ENCODE measurements at regions not wholly inside any gene's neighbourhood (a gene's known extent, or its start where the extent isn't known, plus 50 kb on each side); places are given as distances from the start of the nearest gene placed in this dataset.

- peaks cover 4% of the 10 kb centered on the region for H3F3A ChIP-seq (replicated peaks; ENCODE audit: insufficient read depth)
- H4K20me1 ChIP-seq (ENCODE audit: insufficient read depth) = no peaks in the 10 kb centered on the region
- ChIA-PET CTCF (interaction anchor here (0.7 kb wide), 1 partner anchor 350 kb away, joined by 4 read pairs; no protein-coding TSS in a partner anchor), POLR2A (no interaction called here)
- no peaks in the 10 kb centered on the region for H3K9me3 ChIP-seq
- no peak overlapping the region for H2AFZ ChIP-seq (ENCODE audit: low read depth)
- no peaks in the 10 kb centered on the region for H3K79me2 ChIP-seq (ENCODE audit: insufficient read depth)
- peak overlapping the region in 1 of 2 experiments; percentile 74; a peak in 1 of 4 replicates for H3K27ac ChIP-seq (ENCODE audit: low read depth in 2 of 2, low read length in 1 of 2)
- H3K4me3 ChIP-seq (ENCODE audit: low read depth in 2 of 2, low read length in 1 of 2) = no peak overlapping the region
- peak overlapping the region; percentile 83; the same call in 1 of the 2 replicates for H3K4me2 ChIP-seq
- no peaks in the 10 kb centered on the region for H3K36me3 ChIP-seq (replicated peaks in 1 of 2; ENCODE audit: control insufficient read depth in 1 of 2, insufficient read depth in 2 of 2, low read length in 1 of 2)
- H3K4me1 ChIP-seq (ENCODE audit: control insufficient read depth in 1 of 2, insufficient read depth in 2 of 2, low read depth in 1 of 2, low read length in 1 of 2) = peaks cover 0 to 15% of the 10 kb centered on the region in 2 experiments; a peak in 3 of 4 replicates
- H3K9me2 ChIP-seq = no peaks in the 10 kb centered on the region
- TF ChIP-seq GATA2 (CRISPR knock-in tag; IDR thresholded peaks at IDR 0.05) (no peak), POLR2AphosphoS5 (IDR thresholded peaks at IDR 0.05; ENCODE audit: low read depth, low read length) (no peak), JUND (IDR thresholded peaks at IDR 0.05) (no peak), NFIC (IDR thresholded peaks at IDR 0.05; ENCODE audit: borderline replicate concordance) (no peak), CHD2 (IDR thresholded peaks at IDR 0.05; ENCODE audit: low read length, partially characterized antibody) (no peak), MXI1 (IDR thresholded peaks at IDR 0.05; ENCODE audit: low read depth, low read length) (no peak), RXRA (IDR thresholded peaks at IDR 0.05; ENCODE audit: borderline replicate concordance, low read depth) (no peak), NRF1 (IDR thresholded peaks at IDR 0.05; ENCODE audit: low read depth, low read length) (no peak), TAF1 (IDR thresholded peaks at IDR 0.05; ENCODE audit: borderline replicate concordance, low read depth, low read length) (no peak), FOXJ3 (CRISPR knock-in tag; IDR thresholded peaks at IDR 0.05) (no peak)
- TF ChIP-seq, protein P1, sequence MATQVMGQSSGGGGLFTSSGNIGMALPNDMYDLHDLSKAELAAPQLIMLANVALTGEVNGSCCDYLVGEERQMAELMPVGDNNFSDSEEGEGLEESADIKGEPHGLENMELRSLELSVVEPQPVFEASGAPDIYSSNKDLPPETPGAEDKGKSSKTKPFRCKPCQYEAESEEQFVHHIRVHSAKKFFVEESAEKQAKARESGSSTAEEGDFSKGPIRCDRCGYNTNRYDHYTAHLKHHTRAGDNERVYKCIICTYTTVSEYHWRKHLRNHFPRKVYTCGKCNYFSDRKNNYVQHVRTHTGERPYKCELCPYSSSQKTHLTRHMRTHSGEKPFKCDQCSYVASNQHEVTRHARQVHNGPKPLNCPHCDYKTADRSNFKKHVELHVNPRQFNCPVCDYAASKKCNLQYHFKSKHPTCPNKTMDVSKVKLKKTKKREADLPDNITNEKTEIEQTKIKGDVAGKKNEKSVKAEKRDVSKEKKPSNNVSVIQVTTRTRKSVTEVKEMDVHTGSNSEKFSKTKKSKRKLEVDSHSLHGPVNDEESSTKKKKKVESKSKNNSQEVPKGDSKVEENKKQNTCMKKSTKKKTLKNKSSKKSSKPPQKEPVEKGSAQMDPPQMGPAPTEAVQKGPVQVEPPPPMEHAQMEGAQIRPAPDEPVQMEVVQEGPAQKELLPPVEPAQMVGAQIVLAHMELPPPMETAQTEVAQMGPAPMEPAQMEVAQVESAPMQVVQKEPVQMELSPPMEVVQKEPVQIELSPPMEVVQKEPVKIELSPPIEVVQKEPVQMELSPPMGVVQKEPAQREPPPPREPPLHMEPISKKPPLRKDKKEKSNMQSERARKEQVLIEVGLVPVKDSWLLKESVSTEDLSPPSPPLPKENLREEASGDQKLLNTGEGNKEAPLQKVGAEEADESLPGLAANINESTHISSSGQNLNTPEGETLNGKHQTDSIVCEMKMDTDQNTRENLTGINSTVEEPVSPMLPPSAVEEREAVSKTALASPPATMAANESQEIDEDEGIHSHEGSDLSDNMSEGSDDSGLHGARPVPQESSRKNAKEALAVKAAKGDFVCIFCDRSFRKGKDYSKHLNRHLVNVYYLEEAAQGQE (IDR thresholded peaks at IDR 0.05; ENCODE audit: low read depth, low read length) = no peak
- DNase-seq = no peak
- no peaks in the 10 kb centered on the region for H3K27me3 ChIP-seq (ENCODE audit: insufficient read depth)
- H3K9ac ChIP-seq = no peak overlapping the region; the same call in 1 of the 2 replicates
Observed at GRCh38 chr15:68484220-68484619, 52.3 kb upstream of the ITGA11 start.

- peaks cover 0 to 15% of the 10 kb centered on the region in 2 experiments; a peak in 3 of 4 replicates for H3K4me1 ChIP-seq (ENCODE audit: control insufficient read depth in 1 of 2, insufficient read depth in 2 of 2, low read depth in 1 of 2, low read length in 1 of 2)
- H3K9me3 ChIP-seq = no peaks in the 10 kb centered on the region
- no peaks in the 10 kb centered on the region for H3K27me3 ChIP-seq (ENCODE audit: insufficient read depth)
- no peaks in the 10 kb centered on the region for H3K79me2 ChIP-seq (ENCODE audit: insufficient read depth)
- ChIA-PET POLR2A (interaction anchor here (0.5 kb wide), 1 partner anchor 58 kb away, joined by 3 read pairs; no protein-coding TSS in a partner anchor), CTCF (no interaction called here)
- H3K27ac ChIP-seq (ENCODE audit: low read depth in 2 of 2, low read length in 1 of 2) = peak overlapping the region in 1 of 2 experiments; percentile 74; a peak in 2 of 4 replicates
- peak overlapping the region; percentile 17; the same call in 1 of the 2 replicates for H2AFZ ChIP-seq (ENCODE audit: low read depth)
- H3K36me3 ChIP-seq (replicated peaks in 1 of 2; ENCODE audit: control insufficient read depth in 1 of 2, insufficient read depth in 2 of 2, low read length in 1 of 2) = no peaks in the 10 kb centered on the region
- no peaks in the 10 kb centered on the region for H4K20me1 ChIP-seq (ENCODE audit: insufficient read depth)
- TF ChIP-seq MEF2A (IDR thresholded peaks at IDR 0.05; ENCODE audit: borderline replicate concordance, low read depth) = no peak
- no peak for TF ChIP-seq NFIC (IDR thresholded peaks at IDR 0.05; ENCODE audit: borderline replicate concordance)
- no peak for TF ChIP-seq RCOR1 (IDR thresholded peaks at IDR 0.05; ENCODE audit: low read length)
- TF ChIP-seq RFX5 (IDR thresholded peaks at IDR 0.05; ENCODE audit: low read length) = no peak
- no peak for TF ChIP-seq JUND (IDR thresholded peaks at IDR 0.05)
- no peaks in the 10 kb centered on the region for H3K9me2 ChIP-seq
- H3K4me3 ChIP-seq (ENCODE audit: low read depth in 2 of 2, low read length in 1 of 2) = no peak overlapping the region
- no peak overlapping the region; the same call in 1 of the 2 replicates for H3K9ac ChIP-seq
- WGBS (ENCODE audit: low lambda C conversion rate) = 64% methylated on average over 12 of the region's 14 CpGs
- no peak for DNase-seq
- peak overlapping the region; percentile 83 for H3K4me2 ChIP-seq
- H3F3A ChIP-seq (replicated peaks; ENCODE audit: insufficient read depth) = peaks cover 4% of the 10 kb centered on the region
Observed at GRCh38 chr15:68484696-68485400, 52.9 kb upstream of the ITGA11 start.

All from SK-N-SH (cell line).